HCT116 (cell line): ENCODE measurements at regions not wholly inside any gene's neighbourhood (a gene's known extent, or its start where the extent isn't known, plus 50 kb on each side); places are given as distances from the start of the nearest gene placed in this dataset.

Experiments used
- ATAC-seq: fragments of 200-7000 bp; cut with Tn5 transposase; 2 replicates; pipeline ENCODE4 v1.9.1; 2020; ENCODE audit warnings: mild to moderate bottlenecking, moderate library complexity
- BruUV-seq: library from RNA; stranded (reverse); fragments of 400-500 nt; replicated peaks from 2 replicates; lab custom pipeline; 2021; lab: Mats Ljungman, UMichigan
- CTCF ChIA-PET: fragments of 300-600 bp; sonication (Branson Sonifier 250); formaldehyde crosslinking; loops from one replicate; lab custom pipeline; 2021; ENCODE audit warnings: antibody characterized with exemption; lab: Charles Lee
- POLR2A ChIA-PET: fragments of 300-600, 350-600 bp; sonication (Branson Sonifier 250); formaldehyde crosslinking; loops from one replicate; lab custom pipeline; 2021; ENCODE audit warnings: antibody characterized with exemption; lab: Charles Lee
- RAD21 ChIA-PET, 2 experiments: fragments of 300-600 bp; sonication (Branson Sonifier 250); formaldehyde crosslinking; loops; one replicate each; lab custom pipeline; 2023; ENCODE audit warnings: low total read pairs in 2 of 2; ENCODE audit not compliant: uncharacterized antibody in 2 of 2, unreplicated experiment in 2 of 2, low non-redundant PET in 1 of 2; lab: Charles Lee
- DNase-seq: peaks from one replicate; pipeline ENCODE4 v3.0.0-alpha.2; 2010; ENCODE audit warnings: low read depth, low spot score
- H2AFZ ChIP-seq: fragments of 200-600 bp; shearing (Covaris generic), sonication (generic); 2 replicates; pipeline ENCODE4 v1.6.1; 2017; ENCODE audit warnings: low read depth, mixed run types, mixed read lengths, antibody characterized with exemption, low read length; ENCODE audit not compliant: poor library complexity, severe bottlenecking
- H3K27ac ChIP-seq: 2 replicates; pipeline ENCODE4 v1.5.1; 2012; ENCODE audit warnings: low read depth, low read length
- H3K27me3 ChIP-seq: fragments of 200-600 bp; sonication (generic); 2 replicates; pipeline ENCODE4 v1.6.1; 2016; ENCODE audit warnings: mixed run types, low read length, mixed read lengths; ENCODE audit not compliant: insufficient read depth
- H3K36me3 ChIP-seq, 2 experiments: fragments of 200-500 bp in 1 of 2; fragments of 200-600 bp in 1 of 2; sonication (Bioruptor generic) in 1 of 2; sonication (generic) in 1 of 2; 2 replicates each; pipeline versions ENCODE4 v1.5.1 to v1.6.1; 2014 to 2016; ENCODE audit warnings: low read length in 2 of 2, inconsistent platforms in 1 of 2, mixed read lengths in 1 of 2, mixed run types in 1 of 2; ENCODE audit not compliant: insufficient read depth in 2 of 2, control insufficient read depth in 1 of 2
- H3K4me1 ChIP-seq, 2 experiments: fragments of 200-600 bp in 1 of 2; sonication (generic) in 1 of 2; 2 replicates each; pipeline versions ENCODE4 v1.5.1 to v1.6.1; 2012 to 2017; ENCODE audit warnings: low read length in 2 of 2, inconsistent platforms in 1 of 2, mild to moderate bottlenecking in 1 of 2, mixed read lengths in 1 of 2, mixed run types in 1 of 2, moderate library complexity in 1 of 2; ENCODE audit not compliant: insufficient read depth in 2 of 2, control insufficient read depth in 1 of 2
- H3K4me2 ChIP-seq: fragments of 200-600 bp; sonication (generic); 2 replicates; pipeline ENCODE4 v1.6.1; 2017; ENCODE audit warnings: mixed run types, low read length, mixed read lengths
- H3K4me3 ChIP-seq, 2 experiments: fragments of 200-600 bp in 1 of 2; sonication (generic) in 1 of 2; replicated peaks in 1 of 2; 2 replicates each; pipeline ENCODE4 v1.5.1; 2011 to 2016; ENCODE audit warnings: low read length in 2 of 2, control low read depth in 1 of 2, low read depth in 1 of 2, mild to moderate bottlenecking in 1 of 2, mixed read lengths in 1 of 2, mixed run types in 1 of 2
- H3K79me2 ChIP-seq: fragments of 200-600 bp; sonication (generic); 2 replicates; pipeline ENCODE4 v1.6.1; 2017; ENCODE audit warnings: mild to moderate bottlenecking, mixed run types, low read length, moderate library complexity, mixed read lengths; ENCODE audit not compliant: insufficient read depth
- H3K9ac ChIP-seq: fragments of 200-600 bp; sonication (generic); 2 replicates; pipeline ENCODE4 v1.6.1; 2016; ENCODE audit warnings: low read length, mixed read lengths
- H3K9me2 ChIP-seq: fragments of 200-600 bp; sonication (generic), shearing (Covaris generic); 2 replicates; pipeline ENCODE4 v1.6.1; 2017; ENCODE audit warnings: mixed run types, mild to moderate bottlenecking, moderate library complexity; ENCODE audit not compliant: insufficient read depth
- H3K9me3 ChIP-seq, 2 experiments: fragments of 200-500 bp in 1 of 2; fragments of 200-600 bp in 1 of 2; sonication (Bioruptor generic) in 1 of 2; sonication (generic) in 1 of 2; 2 replicates each; pipeline ENCODE4 v1.6.1; 2014 to 2017; ENCODE audit warnings: low read length in 2 of 2, mixed read lengths in 2 of 2, inconsistent platforms in 1 of 2, low read depth in 1 of 2, mild to moderate bottlenecking in 1 of 2, mixed run types in 1 of 2, moderate library complexity in 1 of 2; ENCODE audit not compliant: control insufficient read depth in 1 of 2, insufficient read depth in 1 of 2
- H4K20me1 ChIP-seq: fragments of 200-600 bp; sonication (generic), shearing (Covaris generic); 2 replicates; pipeline ENCODE4 v1.6.1; 2017; ENCODE audit warnings: mixed run types, mild to moderate bottlenecking, moderate library complexity; ENCODE audit not compliant: insufficient read depth
- CBX3 ChIP-seq: IDR thresholded peaks from 2 replicates; pipeline ENCODE4 v1.6.1; 2012; ENCODE audit warnings: low read depth
- CEBPB ChIP-seq: IDR thresholded peaks from 2 replicates; pipeline ENCODE4 v1.6.1; 2012; ENCODE audit warnings: low read depth
- EGR1 ChIP-seq: IDR thresholded peaks from 2 replicates; pipeline ENCODE4 v1.6.1; 2012; ENCODE audit warnings: low read depth
- ELF1 ChIP-seq: IDR thresholded peaks from 2 replicates; pipeline ENCODE4 v1.6.1; 2012; ENCODE audit warnings: low read depth, borderline replicate concordance
- EZH2phosphoT487 ChIP-seq: fragments of 200-600 bp; IDR thresholded peaks from 2 replicates; pipeline ENCODE4 v1.6.1; 2018; ENCODE audit warnings: antibody characterized with exemption, borderline replicate concordance
- POLR2AphosphoS5 ChIP-seq: IDR thresholded peaks from 2 replicates; pipeline ENCODE4 v1.6.1; 2011; ENCODE audit warnings: mild to moderate bottlenecking, low read depth, low read length, moderate library complexity
- RAD21 ChIP-seq: IDR thresholded peaks from 2 replicates; pipeline ENCODE4 v1.6.1; 2012; ENCODE audit warnings: low read depth, mild to moderate bottlenecking
- SP1 ChIP-seq: IDR thresholded peaks from 2 replicates; pipeline ENCODE4 v1.6.1; 2012; ENCODE audit warnings: low read depth
- YY1 ChIP-seq: IDR thresholded peaks from 2 replicates; pipeline ENCODE4 v1.6.1; 2011; ENCODE audit warnings: low read length, low read depth, moderate library complexity, mild to moderate bottlenecking; ENCODE audit not compliant: insufficient replicate concordance; ENCODE audit errors: extremely low read depth
- ZFX ChIP-seq: fragments of 450-650 bp; IDR thresholded peaks from 2 replicates; pipeline ENCODE4 v1.6.1; 2017
- intact Hi-C: fragments of 100-400 bp; cut with micrococcal nuclease; formaldehyde crosslinking; loops from 2 replicates; pipeline ENCODE4 v1.10.0; 2022
- TF ChIP-seq, protein P1 (sequence below): IDR thresholded peaks from 2 replicates; pipeline ENCODE4 v1.6.1; 2011; ENCODE audit warnings: mild to moderate bottlenecking, low read length, moderate library complexity; ENCODE audit not compliant: insufficient replicate concordance; ENCODE audit errors: extremely low read depth
- TF ChIP-seq, protein P2 (sequence below), 3 experiments: fragments of 200-600 bp in 1 of 3; sonication (generic) in 1 of 3; IDR thresholded peaks in 2 of 3; conservative IDR thresholded peaks in 1 of 3; 2 replicates each; pipeline ENCODE4 v1.5.1; 2012 to 2017; ENCODE audit warnings: low read depth in 2 of 3, low read length in 2 of 3, antibody characterized with exemption in 1 of 3, borderline replicate concordance in 1 of 3, control low read depth in 1 of 3, mild to moderate bottlenecking in 1 of 3, mixed read lengths in 1 of 3, mixed run types in 1 of 3, moderate library complexity in 1 of 3; ENCODE audit not compliant: insufficient read depth in 1 of 3
- TF ChIP-seq, protein P3 (sequence below): IDR thresholded peaks from 2 replicates; pipeline ENCODE4 v1.6.1; 2012
- TF ChIP-seq, protein P4 (sequence below): IDR thresholded peaks from 2 replicates; pipeline ENCODE4 v1.6.1; 2012; ENCODE audit warnings: low read depth
- TF ChIP-seq, protein P5 (sequence below): IDR thresholded peaks from 2 replicates; pipeline ENCODE4 v1.6.1; 2012

DNA sequence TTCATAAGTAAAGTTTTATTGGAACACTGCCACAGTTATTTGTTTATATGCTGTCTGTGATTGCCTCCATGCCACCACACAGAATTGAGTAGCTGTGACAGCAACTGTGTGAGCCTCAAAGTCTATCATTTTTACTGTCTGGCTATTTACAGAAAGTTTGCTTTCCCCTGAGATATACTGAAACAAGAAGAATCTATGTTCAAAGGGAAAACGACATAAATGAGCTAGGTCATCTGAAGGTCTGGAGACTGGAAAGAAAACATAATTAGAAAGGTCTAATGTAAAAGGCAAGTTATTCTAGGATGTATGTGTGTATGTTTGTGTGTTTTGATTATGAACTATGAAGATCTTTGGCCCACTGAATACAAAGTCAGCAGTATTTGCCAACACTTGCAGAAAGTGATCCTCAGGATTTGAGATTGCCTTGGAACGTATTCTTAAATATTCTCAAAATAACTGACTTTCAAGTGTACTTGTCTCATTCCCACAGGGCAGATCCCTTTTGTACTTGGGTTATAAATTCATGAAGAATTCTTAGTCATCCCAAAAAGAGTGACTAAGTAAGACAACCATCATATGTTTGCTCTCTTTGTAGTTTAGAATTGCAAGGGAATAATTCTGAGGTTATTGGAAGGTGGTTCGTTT lies 677.7 kb downstream of the DOK5 start:
- RAD21 ChIA-PET = no interaction called here
- no TSS peak for BruUV-seq
- TF ChIP-seq, protein P1, sequence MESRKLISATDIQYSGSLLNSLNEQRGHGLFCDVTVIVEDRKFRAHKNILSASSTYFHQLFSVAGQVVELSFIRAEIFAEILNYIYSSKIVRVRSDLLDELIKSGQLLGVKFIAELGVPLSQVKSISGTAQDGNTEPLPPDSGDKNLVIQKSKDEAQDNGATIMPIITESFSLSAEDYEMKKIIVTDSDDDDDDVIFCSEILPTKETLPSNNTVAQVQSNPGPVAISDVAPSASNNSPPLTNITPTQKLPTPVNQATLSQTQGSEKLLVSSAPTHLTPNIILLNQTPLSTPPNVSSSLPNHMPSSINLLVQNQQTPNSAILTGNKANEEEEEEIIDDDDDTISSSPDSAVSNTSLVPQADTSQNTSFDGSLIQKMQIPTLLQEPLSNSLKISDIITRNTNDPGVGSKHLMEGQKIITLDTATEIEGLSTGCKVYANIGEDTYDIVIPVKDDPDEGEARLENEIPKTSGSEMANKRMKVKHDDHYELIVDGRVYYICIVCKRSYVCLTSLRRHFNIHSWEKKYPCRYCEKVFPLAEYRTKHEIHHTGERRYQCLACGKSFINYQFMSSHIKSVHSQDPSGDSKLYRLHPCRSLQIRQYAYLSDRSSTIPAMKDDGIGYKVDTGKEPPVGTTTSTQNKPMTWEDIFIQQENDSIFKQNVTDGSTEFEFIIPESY = no peak
- TF ChIP-seq ZFX (no peak), CEBPB (no peak), POLR2AphosphoS5 (no peak), RAD21 (no peak), EZH2phosphoT487 (no peak), CBX3 (no peak), ELF1 (no peak), EGR1 (no peak), YY1 (no peak), SP1 (no peak)
- TF ChIP-seq, protein P2, sequence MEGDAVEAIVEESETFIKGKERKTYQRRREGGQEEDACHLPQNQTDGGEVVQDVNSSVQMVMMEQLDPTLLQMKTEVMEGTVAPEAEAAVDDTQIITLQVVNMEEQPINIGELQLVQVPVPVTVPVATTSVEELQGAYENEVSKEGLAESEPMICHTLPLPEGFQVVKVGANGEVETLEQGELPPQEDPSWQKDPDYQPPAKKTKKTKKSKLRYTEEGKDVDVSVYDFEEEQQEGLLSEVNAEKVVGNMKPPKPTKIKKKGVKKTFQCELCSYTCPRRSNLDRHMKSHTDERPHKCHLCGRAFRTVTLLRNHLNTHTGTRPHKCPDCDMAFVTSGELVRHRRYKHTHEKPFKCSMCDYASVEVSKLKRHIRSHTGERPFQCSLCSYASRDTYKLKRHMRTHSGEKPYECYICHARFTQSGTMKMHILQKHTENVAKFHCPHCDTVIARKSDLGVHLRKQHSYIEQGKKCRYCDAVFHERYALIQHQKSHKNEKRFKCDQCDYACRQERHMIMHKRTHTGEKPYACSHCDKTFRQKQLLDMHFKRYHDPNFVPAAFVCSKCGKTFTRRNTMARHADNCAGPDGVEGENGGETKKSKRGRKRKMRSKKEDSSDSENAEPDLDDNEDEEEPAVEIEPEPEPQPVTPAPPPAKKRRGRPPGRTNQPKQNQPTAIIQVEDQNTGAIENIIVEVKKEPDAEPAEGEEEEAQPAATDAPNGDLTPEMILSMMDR (IDR thresholded peaks at IDR 0.05 in 2 of 3, conservative IDR thresholded peaks at IDR 0.05 in 1 of 3; ENCODE audit: borderline replicate concordance in 1 of 3, insufficient read depth in 1 of 3, low read depth in 2 of 3, low read length in 2 of 3) = no peak
- TF ChIP-seq, protein P3, sequence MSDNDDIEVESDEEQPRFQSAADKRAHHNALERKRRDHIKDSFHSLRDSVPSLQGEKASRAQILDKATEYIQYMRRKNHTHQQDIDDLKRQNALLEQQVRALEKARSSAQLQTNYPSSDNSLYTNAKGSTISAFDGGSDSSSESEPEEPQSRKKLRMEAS = no peak
- TF ChIP-seq, protein P4, sequence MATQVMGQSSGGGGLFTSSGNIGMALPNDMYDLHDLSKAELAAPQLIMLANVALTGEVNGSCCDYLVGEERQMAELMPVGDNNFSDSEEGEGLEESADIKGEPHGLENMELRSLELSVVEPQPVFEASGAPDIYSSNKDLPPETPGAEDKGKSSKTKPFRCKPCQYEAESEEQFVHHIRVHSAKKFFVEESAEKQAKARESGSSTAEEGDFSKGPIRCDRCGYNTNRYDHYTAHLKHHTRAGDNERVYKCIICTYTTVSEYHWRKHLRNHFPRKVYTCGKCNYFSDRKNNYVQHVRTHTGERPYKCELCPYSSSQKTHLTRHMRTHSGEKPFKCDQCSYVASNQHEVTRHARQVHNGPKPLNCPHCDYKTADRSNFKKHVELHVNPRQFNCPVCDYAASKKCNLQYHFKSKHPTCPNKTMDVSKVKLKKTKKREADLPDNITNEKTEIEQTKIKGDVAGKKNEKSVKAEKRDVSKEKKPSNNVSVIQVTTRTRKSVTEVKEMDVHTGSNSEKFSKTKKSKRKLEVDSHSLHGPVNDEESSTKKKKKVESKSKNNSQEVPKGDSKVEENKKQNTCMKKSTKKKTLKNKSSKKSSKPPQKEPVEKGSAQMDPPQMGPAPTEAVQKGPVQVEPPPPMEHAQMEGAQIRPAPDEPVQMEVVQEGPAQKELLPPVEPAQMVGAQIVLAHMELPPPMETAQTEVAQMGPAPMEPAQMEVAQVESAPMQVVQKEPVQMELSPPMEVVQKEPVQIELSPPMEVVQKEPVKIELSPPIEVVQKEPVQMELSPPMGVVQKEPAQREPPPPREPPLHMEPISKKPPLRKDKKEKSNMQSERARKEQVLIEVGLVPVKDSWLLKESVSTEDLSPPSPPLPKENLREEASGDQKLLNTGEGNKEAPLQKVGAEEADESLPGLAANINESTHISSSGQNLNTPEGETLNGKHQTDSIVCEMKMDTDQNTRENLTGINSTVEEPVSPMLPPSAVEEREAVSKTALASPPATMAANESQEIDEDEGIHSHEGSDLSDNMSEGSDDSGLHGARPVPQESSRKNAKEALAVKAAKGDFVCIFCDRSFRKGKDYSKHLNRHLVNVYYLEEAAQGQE = no peak
- TF ChIP-seq, protein P5, sequence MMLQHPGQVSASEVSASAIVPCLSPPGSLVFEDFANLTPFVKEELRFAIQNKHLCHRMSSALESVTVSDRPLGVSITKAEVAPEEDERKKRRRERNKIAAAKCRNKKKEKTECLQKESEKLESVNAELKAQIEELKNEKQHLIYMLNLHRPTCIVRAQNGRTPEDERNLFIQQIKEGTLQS = no peak
- Histone ChIP-seq H3K9ac (no peak overlapping the region), H3K9me2 (no peaks in the 10 kb centered on the region), H3K9me3 (peaks cover 12 to 17% of the 10 kb centered on the region in 2 experiments; a peak in 2 of 4 replicates), H3K4me3 (no peak overlapping the region), H3K27me3 (no peaks in the 10 kb centered on the region), H3K79me2 (no peaks in the 10 kb centered on the region), H2AFZ (no peak overlapping the region), H3K27ac (no peak overlapping the region), H3K4me2 (no peak overlapping the region), H3K36me3 (no peaks in the 10 kb centered on the region), H4K20me1 (no peaks in the 10 kb centered on the region), H3K4me1 (no peaks in the 10 kb centered on the region)
- intact Hi-C loops = no loop called here
- POLR2A ChIA-PET = no interaction called here
- no peak for ATAC-seq
- DNase-seq = no peak
- CTCF ChIA-PET = no interaction called here
